GM21619 (cell line): ENCODE measurements at regions not wholly inside any gene's neighbourhood (a gene's known extent, or its start where the extent isn't known, plus 50 kb on each side); places are given as distances from the start of the nearest gene placed in this dataset.
"Not testable (repeated sequence)": the region's sequence is repeated elsewhere in the genome, so short reads cannot be mapped to it uniquely, and the experiment has no call there.

Experiments
- ATAC-seq: cut with Tn5 transposase; IDR thresholded peaks from one replicate; pipeline ENCODE4 v1.9.1; 2021; ENCODE audit not compliant: unreplicated experiment

DNA sequence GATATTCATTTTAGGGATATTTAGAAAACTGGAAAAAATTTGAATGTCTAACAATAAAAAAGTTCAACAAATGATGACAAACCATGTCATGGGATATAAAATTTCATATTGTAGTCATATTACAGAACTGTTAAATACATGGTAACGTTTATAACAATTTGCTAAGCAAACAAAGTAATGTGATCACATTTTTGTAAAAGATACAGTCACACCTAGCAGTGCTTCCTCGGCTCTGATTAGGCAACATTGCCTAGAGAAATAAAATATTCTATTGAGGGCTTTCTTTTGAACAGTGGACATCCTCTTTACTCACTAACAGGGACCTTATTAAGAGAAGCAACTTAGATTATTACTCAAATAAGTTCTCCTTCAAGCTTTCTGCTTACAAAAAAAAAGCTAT is 605.5 kb downstream of the GATA3 start:
- ATAC-seq: no peak

DNA sequence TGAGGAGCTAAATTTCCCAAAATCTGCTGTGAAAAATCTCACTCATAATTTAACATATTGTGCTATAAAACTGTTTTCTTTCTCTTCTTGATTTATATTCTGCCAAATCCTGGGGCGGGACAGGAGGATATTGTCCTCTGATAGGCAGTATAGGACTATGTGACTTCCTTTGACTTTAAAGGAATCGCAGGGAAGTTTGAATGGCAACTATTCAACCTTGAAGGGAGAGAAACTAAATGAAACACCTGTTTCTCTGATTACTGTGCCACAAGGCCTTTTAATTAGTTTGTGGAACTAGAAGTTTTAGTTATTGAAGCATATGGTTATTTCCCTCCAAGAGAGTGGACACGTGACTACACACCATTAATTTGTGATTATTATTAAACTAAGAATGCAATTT is 607.4 kb downstream of the GATA3 start:
- ATAC-seq: no peak

DNA sequence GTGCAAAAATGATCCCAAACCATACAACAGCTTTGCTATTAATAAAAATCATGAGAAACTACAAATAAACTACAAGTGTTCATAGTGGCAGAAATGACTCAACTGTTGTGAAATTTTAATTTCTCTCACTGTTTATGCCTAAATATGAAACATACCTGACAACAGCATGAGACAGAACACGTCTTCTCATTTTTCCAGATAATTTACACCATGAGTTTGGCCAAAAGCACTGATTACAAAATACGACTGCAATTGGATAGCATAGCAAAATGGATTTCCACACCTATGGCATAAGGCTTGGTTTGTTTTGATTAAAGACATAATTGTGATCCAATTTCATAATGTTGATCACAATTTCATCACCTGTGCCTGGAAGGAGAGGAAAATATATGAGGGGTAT is 608.6 kb downstream of the GATA3 start:
- no peak for ATAC-seq

DNA sequence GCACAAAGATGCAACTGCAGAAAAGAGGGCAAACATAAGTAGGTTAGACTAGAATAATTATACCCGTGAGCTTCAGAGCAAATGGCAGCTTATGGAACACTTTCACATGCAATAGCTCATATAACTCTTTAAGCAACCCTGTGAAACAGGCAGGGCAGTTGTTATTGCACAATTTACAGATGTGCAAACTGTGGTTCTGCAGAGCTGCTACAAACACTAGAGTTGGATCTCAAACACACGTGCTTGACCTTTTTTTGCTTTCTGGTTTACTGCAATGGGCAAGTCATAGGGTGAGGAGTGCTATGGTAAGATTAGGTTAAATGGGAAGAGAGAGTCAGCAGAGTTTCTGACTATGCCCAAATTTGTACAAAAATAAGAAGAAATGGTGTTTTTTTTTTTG is 610.8 kb downstream of the GATA3 start:
- ATAC-seq: no peak

DNA sequence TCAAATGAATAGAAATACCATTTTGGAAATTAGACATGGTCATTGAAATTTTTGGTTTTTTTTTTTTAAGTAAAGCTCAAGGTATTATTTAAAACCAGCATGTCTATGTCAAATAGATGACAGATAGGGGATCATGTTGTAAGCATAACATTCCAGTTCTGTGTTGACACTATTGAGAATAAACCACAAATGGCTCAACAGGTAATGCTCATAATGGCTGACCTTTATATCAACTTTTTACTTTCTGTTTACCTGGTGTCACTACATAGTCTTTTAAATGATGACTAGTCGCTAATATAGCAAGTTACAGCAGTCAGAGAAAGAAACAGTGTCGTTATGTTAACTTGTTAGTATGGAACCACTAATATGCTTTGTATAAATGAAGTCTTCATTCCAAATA is 616.0 kb downstream of the GATA3 start:
- no peak for ATAC-seq

DNA sequence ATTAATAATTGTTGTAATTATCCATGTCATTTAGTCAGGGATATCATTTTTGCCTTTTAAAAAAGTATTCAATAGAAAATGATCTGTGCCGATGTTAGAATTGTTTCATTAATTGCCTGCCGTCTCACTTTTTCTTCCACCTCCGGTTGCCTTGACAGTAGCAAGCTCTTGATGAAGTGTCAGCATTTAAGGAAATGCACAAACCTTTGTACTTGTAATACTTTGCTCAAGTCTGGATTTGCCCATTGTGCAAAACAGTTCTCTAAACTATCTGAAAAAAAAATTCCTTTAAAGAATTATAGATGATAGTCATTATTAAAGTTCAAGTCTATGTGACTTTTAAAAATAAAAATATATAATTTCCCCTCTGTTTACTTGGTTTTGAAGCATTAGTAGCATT is 619.7 kb downstream of the GATA3 start:
- ATAC-seq: no peak

DNA sequence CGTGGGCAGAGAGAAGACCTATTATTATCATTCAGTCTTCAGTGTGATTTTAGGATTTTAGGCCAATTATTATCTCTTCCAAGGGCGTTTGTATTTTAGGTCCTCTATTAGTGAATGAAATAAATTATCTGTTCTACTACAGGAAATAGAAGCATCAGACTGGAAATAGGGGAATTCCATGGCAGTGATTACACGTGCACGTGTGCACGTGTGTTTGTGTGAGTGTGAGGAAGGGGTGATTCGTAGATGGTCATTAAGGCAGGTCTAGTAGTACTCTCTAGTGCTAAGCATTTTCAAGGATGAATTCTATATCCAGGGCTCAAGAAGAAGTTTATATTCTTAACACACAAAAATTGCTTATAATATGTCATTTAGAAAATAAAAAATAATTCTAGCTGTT is 623.2 kb downstream of the GATA3 start:
- ATAC-seq: no peak

DNA sequence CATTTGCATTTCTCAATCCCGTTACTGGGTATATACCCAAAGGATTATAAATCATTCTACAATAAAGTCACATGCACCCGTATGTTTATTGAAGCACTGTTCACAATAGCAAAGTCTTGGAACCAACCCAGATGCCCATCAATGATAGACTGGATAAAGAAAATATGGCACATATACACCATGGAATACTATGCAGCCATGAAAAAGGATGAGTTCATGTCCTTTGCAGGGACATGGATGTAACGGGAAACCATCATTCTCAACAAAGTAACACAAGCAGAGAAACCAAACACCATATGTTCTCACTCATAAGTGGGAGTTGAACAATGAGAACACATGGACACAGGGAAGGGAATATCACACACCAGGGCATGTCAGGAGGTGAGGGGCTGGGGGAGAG is 630.4 kb downstream of the GATA3 start:
- ATAC-seq: not testable (repeated sequence)

DNA sequence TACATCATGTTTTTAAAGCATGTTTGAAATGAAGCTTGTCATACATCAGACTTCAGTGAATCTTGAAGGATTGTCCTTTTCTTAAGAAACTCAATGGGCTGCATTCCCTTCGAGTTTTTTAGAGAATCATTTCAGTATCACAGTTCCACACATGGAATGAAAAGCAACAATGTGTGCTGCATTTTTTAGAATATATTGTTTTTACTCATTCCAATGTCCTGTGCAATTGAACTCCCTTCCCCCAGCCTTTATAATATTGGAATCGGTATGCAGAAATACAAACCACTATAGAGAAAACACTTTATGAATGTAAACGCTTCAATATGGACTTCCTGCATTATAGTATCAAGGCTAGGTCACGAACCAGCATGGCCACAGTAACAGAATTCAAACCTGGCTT is 634.4 kb downstream of the GATA3 start:
- ATAC-seq: no peak

DNA sequence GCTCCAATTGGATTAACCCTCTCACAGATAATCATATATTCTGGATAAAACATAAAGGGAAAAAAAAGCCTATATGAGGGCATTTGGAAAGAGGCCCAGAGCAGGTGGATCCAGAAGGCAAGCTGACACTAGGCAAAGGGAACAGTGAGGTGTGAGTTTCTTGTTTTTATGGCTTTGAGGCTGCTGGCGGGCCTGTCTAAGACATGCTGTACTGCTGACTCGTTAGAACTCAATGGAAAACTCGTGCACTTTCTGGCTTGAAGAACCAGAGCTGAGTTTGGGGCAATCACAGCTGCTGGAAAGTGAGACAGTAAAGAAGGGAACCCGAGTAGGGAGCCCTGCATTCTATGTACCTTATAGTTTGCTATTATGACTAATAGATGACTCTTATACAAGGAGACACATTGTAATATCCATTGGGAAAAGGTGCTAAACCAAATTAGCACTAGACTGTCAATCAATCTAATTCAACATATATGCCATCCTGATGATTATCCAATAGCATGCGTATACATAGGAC is 637.1 kb downstream of the GATA3 start:
- no peak for ATAC-seq

DNA sequence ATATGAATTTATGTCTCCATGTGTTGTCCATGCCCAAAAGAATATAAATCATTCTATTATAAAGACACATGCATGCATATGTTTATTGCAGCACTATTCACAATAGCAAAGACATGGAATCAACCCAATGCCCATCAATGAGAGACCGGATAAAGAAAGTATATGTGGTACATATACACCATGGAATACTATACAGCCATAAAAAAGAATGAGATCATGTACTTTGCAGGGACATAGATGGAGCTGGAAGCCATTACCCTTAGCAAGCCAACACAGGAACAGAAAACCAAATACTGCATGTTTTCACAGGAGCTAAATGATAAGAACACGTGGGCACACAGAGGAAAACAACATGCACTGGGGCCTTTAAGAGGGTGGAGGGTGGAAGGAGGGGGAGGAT is 639.1 kb downstream of the GATA3 start:
- not testable (repeated sequence) for ATAC-seq

DNA sequence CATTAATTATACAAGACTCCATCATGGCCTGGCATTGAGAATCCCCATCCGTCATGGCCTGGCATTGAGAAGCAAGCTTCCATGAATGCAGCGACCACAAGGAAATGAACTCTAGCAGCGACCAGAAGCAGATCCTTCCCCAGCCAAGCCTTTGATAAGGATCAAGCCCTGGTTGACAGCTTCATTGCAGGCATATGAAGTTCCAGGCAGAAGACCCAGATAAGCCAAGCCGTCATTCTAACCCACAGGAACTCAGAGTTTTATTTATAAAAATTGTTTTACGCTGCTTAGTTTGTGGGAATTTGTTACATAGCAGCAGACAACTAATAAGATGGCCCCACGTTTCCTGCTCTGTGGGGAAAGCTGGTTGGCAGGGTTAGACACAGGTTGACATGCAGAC is 642.3 kb downstream of the GATA3 start:
- ATAC-seq: no peak

DNA sequence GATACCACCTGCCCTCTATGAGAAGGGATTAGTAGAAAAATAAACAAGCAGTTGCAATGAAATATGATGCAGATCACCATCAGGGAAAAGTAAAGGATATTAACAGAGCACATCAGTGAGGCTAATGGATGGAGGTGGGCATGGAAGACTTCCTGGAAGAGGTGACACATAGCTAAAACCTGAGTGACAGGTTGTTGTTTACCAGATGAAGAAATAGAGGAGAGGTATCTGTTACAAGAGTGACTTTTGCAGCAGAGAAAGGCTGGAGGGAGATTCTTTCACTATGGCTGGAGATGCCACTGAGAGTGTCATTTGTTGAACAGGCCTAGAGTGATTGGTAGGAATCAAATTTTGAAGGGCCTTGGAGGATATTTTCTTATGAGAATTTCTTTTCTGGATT is 646.2 kb downstream of the GATA3 start:
- ATAC-seq: no peak

DNA sequence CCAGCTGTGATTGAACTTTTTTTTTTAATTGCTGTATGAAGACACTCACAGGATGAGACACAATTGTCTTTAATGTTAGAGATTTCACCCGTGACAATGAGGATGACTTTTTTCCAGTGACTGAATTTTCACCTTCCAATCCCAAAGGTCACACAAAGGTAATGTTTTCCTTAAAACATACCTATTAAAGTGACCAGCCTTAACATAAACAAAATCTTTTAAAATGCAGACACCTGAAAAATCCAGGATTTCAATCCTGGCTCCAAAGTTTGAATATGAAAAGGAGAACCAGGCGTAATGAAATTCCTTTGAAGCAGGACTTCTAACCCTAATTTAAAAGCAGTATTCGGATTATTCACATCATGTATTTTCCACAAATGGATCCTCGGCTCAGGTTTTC is 647.7 kb downstream of the GATA3 start:
- ATAC-seq: no peak

DNA sequence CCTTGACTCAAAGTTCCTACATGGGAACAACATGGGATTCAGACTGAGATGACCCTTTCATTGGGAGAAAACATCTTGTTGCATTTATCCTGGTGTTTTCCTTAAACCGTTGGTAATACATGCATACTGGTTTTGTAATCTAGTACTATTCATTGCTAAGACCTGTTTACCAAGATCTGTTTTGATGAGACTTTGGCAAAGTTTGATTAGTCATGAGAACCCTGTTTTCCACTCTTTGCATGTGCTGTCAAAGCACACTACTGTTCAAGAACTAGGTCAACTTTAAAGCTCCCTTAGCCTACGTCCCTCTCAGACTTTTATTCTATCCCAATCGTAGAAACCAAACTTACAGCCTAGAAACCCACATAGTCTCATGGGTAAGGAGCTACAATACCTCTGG is 650.9 kb downstream of the GATA3 start:
- ATAC-seq: no peak

DNA sequence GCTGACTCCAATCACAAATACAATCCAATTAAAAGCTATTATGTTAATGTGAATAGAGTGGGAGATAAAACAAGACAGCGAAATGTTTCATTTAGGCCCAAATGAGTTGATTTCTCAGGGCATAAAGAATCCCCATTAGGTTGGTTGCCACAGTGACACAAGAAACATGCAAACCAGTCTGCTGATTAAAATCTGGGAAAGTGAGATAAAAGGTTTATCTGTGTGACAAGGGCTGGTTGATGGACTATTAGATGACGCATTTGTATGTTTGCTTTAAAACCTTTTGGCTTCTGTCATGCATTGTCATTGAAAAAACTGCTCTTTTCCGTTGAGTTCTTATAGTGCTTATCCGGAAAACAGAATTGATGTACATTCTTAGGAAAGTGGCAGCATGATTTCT is 658.2 kb downstream of the GATA3 start:
- no peak for ATAC-seq

DNA sequence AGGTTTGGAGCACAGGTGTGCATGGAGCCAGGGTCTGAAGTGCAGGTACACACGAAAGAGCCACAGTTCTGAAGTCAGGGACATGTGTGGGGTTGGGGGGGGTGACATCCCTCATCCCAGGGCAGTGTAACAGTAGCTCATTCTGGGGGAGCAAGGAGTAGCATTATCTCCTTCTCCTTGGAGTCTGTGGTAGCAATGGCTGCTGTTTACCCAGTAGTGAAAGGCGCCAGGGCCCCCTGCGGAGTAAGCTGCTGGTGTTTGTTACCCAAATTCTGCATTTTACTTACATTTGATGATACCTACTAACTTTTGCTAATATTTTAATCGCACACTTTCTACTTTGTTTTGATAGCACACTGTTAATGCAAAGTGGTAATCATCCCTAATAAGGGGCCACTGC is 665.5 kb downstream of the GATA3 start:
- no peak for ATAC-seq

DNA sequence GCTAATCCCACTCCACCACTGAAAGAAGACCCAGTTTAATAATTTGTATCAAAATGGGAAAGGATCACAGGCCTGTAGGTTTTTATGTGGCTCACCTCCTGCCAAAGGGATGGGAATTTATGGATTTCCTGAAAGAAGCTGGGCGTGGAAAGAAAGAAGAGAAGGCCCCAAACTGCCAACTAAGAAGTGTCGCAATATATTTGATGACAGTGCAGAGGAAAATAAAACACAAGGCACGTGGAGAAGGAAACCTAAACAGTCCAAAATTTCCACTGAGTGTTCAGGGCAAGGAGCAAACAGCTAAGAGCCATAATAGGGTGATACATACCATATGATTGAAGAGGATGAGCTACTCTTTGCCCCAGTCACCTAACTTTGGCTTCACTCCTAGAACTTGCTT is 667.2 kb downstream of the GATA3 start:
- no peak for ATAC-seq

DNA sequence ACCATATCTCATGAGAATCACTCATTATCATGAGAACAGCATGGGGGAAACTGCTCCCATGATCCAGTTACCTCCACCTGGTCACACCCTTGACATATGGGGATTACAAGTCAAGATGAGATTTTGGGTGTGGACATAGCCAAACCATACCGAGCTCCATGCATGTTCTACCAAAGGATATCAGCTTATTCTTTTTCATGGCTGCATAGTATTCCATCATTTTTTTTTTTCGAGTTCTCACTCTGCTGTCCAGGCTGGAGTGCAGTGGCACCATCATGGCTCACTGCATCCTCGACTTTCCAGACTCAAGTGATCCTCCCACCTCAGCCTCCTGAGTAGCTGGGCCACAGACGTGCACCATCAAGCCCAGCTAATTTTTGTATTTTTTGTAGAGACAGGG is 668.3 kb downstream of the GATA3 start:
- no peak for ATAC-seq

DNA sequence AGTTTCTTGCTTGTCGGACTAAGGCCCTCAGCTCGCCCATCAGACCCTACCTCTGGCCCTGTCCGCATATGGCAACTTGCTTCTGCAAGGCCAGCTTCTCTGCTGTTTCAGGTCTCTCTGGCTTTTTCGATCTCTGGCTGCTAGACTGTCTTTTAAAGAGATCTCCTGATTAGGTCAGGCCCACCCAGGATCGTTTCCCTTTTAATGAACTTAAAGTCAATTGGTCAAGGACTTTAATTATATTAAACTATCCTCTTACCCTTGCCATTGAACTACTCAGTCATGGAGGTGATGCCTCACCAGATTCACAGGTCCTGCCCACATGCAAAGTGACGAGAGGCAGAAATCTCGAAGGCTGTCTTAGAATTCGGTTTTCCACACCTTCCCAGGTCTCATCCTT is 670.9 kb downstream of the GATA3 start:
- ATAC-seq: no peak

DNA sequence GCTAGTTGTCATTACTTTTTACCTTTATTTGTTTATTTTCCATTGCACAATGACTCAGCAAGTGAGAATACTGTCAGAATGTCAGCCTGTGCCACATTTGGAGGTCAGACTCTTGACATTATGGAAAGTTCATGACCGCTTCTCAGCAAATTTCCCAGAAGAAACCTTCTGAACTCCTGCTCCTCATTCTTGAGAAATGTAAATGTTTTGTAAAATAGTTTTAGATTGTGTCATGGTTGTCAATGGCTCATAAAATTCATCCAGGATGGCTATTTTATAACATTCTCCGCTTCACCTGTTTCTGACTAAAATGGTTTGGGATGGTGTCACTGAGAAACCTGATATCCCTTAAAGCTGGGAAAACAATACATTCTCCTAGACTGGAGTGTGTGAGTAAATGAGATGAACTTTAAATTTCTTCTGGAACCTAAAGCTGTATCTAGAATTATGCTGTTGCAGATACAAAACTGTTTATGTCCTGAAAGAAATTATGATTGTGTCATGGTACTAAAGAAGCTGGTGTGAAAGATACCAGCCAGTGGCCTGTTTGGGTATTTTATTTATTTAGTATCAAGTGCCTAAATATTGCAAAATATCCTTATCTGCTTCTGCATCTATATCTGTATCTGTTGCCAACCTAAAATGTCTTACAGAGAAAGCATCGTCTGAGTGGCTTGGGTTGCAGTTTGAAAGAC is 671.7 kb downstream of the GATA3 start:
- no peak for ATAC-seq

DNA sequence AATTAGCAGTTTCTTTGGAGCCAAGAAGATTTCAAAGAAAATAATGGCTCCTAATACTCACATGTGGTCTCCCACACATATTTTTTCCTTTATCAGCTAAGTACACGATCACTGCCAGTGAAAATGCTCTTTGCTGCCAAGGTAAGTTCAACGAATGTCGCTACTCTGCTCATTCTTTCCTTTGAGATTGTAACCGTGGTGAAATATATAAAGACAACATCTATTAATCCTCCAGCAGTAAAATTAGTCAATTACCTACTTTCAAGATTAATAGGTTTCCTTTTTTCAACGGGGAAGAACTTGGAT is 672.2 kb downstream of the GATA3 start:
- no peak for ATAC-seq
